Gastroesophageal sphincter (tissue), 3 donors: ENCODE measurements at regions not wholly inside any gene's neighbourhood (a gene's known extent, or its start where the extent isn't known, plus 50 kb on each side); places are given as distances from the start of the nearest gene placed in this dataset.

ENCODE experiments used
- EP300 ChIP-seq: sonication (generic); formaldehyde crosslinking; IDR thresholded peaks from one replicate; pipeline ENCODE4 v1.6.1; 2017; ENCODE audit warnings: antibody characterized with exemption, mild to moderate bottlenecking
- TF ChIP-seq, protein P1 (sequence below), 4 experiments: fragments of 200-600 bp in 2 of 4; fragments of 450-650 bp in 2 of 4; sonication (generic) in 1 of 4; IDR thresholded peaks; one replicate each; pipeline ENCODE4 v1.5.1; 2017 to 2019; ENCODE audit warnings: antibody characterized with exemption in 4 of 4, mild to moderate bottlenecking in 2 of 4, moderate library complexity in 2 of 4

DNA sequence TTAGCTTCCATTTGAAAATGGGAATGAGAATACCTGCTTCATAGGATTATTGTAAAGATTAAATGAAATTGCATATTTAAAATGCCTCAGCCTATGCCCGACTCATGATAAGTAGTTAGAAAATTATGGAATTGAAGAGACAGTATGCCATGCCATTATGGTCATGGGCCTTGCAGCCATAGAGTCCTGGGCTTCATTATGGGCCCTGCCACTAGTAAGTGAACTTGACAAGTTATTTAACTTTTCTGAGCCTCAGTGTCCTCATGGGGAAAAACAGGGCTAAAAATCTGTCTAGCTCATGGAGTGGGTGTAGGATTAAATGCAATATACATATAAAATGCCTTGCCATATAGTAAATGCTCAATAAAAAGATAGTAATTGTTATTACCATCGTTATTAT lies 133.2 kb downstream of the NPIPB5 start:
- TF ChIP-seq EP300, result no peak
- TF ChIP-seq, protein P1, sequence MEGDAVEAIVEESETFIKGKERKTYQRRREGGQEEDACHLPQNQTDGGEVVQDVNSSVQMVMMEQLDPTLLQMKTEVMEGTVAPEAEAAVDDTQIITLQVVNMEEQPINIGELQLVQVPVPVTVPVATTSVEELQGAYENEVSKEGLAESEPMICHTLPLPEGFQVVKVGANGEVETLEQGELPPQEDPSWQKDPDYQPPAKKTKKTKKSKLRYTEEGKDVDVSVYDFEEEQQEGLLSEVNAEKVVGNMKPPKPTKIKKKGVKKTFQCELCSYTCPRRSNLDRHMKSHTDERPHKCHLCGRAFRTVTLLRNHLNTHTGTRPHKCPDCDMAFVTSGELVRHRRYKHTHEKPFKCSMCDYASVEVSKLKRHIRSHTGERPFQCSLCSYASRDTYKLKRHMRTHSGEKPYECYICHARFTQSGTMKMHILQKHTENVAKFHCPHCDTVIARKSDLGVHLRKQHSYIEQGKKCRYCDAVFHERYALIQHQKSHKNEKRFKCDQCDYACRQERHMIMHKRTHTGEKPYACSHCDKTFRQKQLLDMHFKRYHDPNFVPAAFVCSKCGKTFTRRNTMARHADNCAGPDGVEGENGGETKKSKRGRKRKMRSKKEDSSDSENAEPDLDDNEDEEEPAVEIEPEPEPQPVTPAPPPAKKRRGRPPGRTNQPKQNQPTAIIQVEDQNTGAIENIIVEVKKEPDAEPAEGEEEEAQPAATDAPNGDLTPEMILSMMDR (IDR thresholded peaks at IDR 0.05), result no peak
